Tibial nerve (tissue), 4 donors: ENCODE measurements at regions not wholly inside any gene's neighbourhood (a gene's known extent, or its start where the extent isn't known, plus 50 kb on each side); places are given as distances from the start of the nearest gene placed in this dataset.

ENCODE experiments used
- DNase-seq, 2 donors: peaks; one replicate each; pipeline ENCODE4 v3.0.0-alpha.2; 2019; ENCODE audit warnings: low spot score in 2 of 2
- H3K27ac ChIP-seq, 4 donors: fragments of 200-600 bp; sonication (generic) in 3 of 4; one replicate each; pipeline ENCODE4 v1.5.1; 2017 to 2019; ENCODE audit warnings: mild to moderate bottlenecking in 1 of 4
- H3K27me3 ChIP-seq, 2 donors: fragments of 200-600 bp; sonication (generic) in 1 of 2; one replicate each; pipeline versions ENCODE4 v1.5.1 to v1.6.0; 2017 to 2019
- H3K36me3 ChIP-seq, 3 donors: fragments of 200-600 bp; sonication (generic); one replicate each; pipeline ENCODE4 v1.5.1; 2018 to 2019
- H3K4me1 ChIP-seq, 4 donors: fragments of 200-600 bp; sonication (generic) in 3 of 4; one replicate each; pipeline ENCODE4 v1.5.1; 2017 to 2019
- H3K4me3 ChIP-seq, 4 donors: fragments of 200-600 bp; sonication (generic) in 3 of 4; one replicate each; pipeline ENCODE4 v1.5.1; 2017 to 2019; ENCODE audit warnings: mild to moderate bottlenecking in 1 of 4, moderate library complexity in 1 of 4
- H3K9me3 ChIP-seq, 4 donors: fragments of 200-600 bp; sonication (generic) in 3 of 4; one replicate each; pipeline ENCODE4 v1.5.1; 2017 to 2019
- EP300 ChIP-seq, 2 donors: sonication (generic); formaldehyde crosslinking; IDR thresholded peaks; one replicate each; pipeline ENCODE4 v1.6.1; 2017; ENCODE audit warnings: antibody characterized with exemption in 2 of 2, mild to moderate bottlenecking in 1 of 2
- POLR2A ChIP-seq, 2 donors: fragments of 450-650 bp; IDR thresholded peaks; one replicate each; pipeline ENCODE4 v1.6.1; 2017; ENCODE audit warnings: antibody characterized with exemption in 2 of 2, mild to moderate bottlenecking in 2 of 2, moderate library complexity in 2 of 2
- WGBS, 2 donors: methylation state at CpG; one replicate each; pipeline ENCODE4 v1.1.5; 2018; 5-methylcytosine and 5-hydroxymethylcytosine counted together
- TF ChIP-seq, protein P1 (sequence below), 5 experiments: fragments of 200-600 bp in 3 of 5; fragments of 450-650 bp in 2 of 5; sonication (generic) in 3 of 5; IDR thresholded peaks; one replicate each; pipeline ENCODE4 v1.5.1; 2016 to 2019; ENCODE audit warnings: antibody characterized with exemption in 5 of 5, mild to moderate bottlenecking in 3 of 5, moderate library complexity in 2 of 5

DNA sequence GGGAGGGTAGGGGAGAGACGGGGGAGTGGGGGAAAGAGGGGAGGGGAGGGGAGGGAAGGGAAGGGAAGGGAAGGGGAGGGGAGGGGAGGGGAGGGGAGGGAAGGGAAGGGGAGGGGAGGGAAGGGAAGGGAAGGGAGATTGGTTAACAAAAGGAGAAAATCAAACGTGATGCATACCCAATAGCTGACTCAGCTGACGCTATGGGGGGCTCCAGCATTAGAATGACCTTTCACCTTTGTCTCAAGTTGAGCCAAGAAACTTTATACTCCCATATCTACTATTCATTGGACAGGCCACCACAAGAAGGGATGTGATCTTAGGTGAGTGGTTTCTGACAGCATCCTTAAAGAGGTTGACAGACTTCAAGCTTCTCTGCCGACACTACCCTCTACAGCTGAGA, 432.8 kb upstream of the CDH5 start:
- no peak for TF ChIP-seq EP300 (IDR thresholded peaks at IDR 0.05)
- TF ChIP-seq, protein P1, sequence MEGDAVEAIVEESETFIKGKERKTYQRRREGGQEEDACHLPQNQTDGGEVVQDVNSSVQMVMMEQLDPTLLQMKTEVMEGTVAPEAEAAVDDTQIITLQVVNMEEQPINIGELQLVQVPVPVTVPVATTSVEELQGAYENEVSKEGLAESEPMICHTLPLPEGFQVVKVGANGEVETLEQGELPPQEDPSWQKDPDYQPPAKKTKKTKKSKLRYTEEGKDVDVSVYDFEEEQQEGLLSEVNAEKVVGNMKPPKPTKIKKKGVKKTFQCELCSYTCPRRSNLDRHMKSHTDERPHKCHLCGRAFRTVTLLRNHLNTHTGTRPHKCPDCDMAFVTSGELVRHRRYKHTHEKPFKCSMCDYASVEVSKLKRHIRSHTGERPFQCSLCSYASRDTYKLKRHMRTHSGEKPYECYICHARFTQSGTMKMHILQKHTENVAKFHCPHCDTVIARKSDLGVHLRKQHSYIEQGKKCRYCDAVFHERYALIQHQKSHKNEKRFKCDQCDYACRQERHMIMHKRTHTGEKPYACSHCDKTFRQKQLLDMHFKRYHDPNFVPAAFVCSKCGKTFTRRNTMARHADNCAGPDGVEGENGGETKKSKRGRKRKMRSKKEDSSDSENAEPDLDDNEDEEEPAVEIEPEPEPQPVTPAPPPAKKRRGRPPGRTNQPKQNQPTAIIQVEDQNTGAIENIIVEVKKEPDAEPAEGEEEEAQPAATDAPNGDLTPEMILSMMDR (IDR thresholded peaks at IDR 0.05), result no peak
- TF ChIP-seq POLR2A (IDR thresholded peaks at IDR 0.05), result no peak
- Histone ChIP-seq H3K9me3 (peaks cover 0 to 6% (median 0%) of the 10 kb centered on the region in 4 donors), H3K4me3 (no peak overlapping the region), H3K27ac (no peak overlapping the region), H3K36me3 (no peaks in the 10 kb centered on the region), H3K27me3 (no peaks in the 10 kb centered on the region), H3K4me1 (no peaks in the 10 kb centered on the region)
- 62 to 71% methylated on average over 4 of the region's 4 CpGs for WGBS, 2 donors
- no peak for DNase-seq

DNA sequence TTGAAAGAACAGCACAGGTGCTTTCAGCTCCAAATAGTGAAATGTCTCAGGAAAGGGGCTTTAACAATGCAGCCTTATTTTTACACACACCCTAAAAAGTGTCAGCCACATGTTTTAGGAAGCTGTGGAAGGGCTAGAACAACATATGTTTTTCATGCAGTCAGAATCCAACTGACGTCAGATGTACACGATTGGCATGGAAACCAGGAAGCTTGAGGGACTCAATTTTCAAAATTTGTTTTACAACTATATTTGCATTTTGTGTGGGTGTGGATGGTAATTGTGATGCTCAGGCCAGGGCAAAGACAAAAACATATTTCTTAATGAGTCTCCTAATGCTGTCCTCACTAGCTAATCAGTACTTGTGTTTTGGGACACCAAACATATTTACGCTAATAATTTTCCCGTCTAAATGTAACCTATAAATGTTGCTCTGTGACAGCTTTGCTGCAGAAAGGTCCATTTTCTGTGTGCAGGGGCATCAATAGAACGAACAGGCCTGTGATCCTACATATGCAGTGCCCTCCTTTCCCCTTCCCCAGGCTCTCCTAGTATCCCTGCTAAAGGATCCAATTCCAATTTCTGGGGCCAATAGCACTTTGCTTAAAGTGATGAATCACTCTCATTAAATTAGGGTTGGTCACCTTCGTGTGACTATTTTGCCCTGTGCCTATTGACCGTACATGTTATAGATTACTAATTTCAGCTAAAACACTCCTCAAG, 434.0 kb upstream of the CDH5 start:
- Histone ChIP-seq H3K4me3 (no peak overlapping the region), H3K9me3 (peaks cover 0 to 6% (median 0%) of the 10 kb centered on the region in 4 donors), H3K27ac (no peak overlapping the region), H3K27me3 (no peaks in the 10 kb centered on the region), H3K36me3 (no peaks in the 10 kb centered on the region), H3K4me1 (no peaks in the 10 kb centered on the region)
- WGBS, 2 donors, result 58 to 69% methylated on average over 7 of the region's 7 CpGs
- DNase-seq, result no peak
- TF ChIP-seq POLR2A (IDR thresholded peaks at IDR 0.05), result no peak
- no peak for TF ChIP-seq EP300 (IDR thresholded peaks at IDR 0.05)
- TF ChIP-seq, protein P1 (IDR thresholded peaks at IDR 0.05), result no peak

DNA sequence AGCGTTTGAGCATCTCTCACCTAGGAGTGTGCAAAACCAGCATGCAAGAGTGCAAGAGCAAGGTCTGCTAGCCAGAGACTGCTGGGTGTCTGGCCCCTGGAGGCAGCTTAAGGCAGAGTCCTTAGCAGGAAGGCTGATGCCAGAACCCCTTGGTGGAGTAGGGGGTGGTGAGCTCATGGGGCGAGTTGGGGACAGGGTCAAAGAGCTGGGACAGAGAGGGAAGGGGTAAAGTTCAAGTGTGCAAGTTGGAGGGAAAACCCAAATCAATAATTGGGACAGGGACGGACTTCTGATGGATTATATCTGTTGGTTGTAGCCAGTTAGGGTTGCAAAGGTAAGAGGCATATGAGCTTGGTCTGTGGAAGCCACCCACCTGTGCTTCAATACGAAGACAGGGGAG, 443.6 kb upstream of the CDH5 start:
- Histone ChIP-seq H3K4me3 (no peak overlapping the region), H3K9me3 (no peaks in the 10 kb centered on the region), H3K36me3 (no peaks in the 10 kb centered on the region), H3K4me1 (no peaks in the 10 kb centered on the region), H3K27ac (no peak overlapping the region), H3K27me3 (no peaks in the 10 kb centered on the region)
- WGBS, 2 donors, result 80 to 86% methylated on average over 4 of the region's 4 CpGs
- DNase-seq, result no peak
- TF ChIP-seq EP300 (IDR thresholded peaks at IDR 0.05) (no peak), POLR2A (IDR thresholded peaks at IDR 0.05) (no peak)
- TF ChIP-seq, protein P1 (IDR thresholded peaks at IDR 0.05), result no peak

DNA sequence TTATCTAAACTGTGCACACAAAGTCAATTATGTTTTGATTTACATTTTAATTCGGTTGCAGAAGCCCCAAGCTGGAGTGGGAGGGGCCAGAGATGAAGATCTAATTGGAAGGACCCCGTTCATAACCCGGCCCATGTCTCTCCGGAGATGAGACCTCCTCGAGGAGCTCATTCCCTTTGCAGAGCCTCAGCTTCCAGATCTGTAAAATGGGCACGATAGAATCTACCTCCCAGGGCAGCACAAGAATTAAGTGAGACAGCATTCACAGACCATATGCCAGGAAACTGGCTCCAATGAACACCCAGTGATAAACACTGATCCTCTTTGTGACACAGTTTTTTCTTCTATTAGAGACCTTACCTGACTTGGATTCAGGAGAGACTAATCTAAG, 446.5 kb upstream of the CDH5 start:
- no peak overlapping the region for H3K4me3 ChIP-seq
- no peaks in the 10 kb centered on the region for H3K4me1 ChIP-seq
- no peak for DNase-seq
- no peaks in the 10 kb centered on the region for H3K9me3 ChIP-seq
- TF ChIP-seq, protein P1 (IDR thresholded peaks at IDR 0.05), result no peak
- TF ChIP-seq EP300 (IDR thresholded peaks at IDR 0.05), result no peak
- TF ChIP-seq POLR2A (IDR thresholded peaks at IDR 0.05), result no peak
- no peak overlapping the region for H3K27ac ChIP-seq
- WGBS, 2 donors, result 89 to 92% methylated on average over 6 of the region's 6 CpGs
- H3K36me3 ChIP-seq, result no peaks in the 10 kb centered on the region
- H3K27me3 ChIP-seq, result no peaks in the 10 kb centered on the region

DNA sequence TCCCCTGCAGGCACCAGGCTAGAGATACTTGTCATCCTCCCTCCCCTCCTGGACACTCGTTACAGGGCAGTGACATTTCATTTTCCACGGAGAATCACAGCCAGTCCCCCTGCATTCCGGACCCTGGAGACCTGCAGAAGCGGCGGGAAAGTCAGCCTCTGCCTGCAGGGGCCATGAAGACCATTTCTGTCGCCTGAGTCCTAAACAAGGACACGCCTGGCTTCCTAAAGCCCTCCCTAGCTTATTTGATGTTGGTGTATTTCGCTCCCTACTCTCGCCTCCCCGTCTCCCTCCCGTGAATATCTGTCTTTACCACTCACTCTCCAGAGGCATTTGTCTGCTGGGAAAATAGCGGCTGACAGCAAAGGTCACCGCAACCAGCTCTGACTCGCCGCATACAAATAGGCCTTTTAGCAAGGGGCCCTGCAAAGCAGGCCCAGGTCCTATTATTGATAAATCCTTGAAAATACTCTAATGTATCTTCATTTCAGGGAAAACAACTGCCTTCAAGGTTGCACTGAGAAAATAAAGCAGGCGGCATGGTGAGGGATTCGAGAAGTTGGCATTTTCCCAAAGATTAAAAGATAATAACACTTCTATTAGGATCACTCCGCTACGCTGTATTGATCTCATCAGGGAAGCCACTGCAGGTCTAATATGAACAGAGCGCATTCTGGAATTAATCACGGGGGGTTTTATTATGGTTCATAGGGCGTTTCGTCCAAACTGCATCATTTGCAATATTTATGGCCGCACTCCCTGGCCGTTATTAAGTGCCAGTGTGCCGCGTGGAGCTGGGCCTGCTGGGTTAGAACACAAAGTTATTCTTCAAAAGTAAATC, 447.1 kb upstream of the CDH5 start:
- 73 to 77% methylated on average over 27 of the region's 27 CpGs for WGBS, 2 donors
- Histone ChIP-seq H3K36me3 (no peaks in the 10 kb centered on the region), H3K4me3 (no peak overlapping the region), H3K9me3 (no peaks in the 10 kb centered on the region), H3K27me3 (no peaks in the 10 kb centered on the region), H3K27ac (no peak overlapping the region), H3K4me1 (no peaks in the 10 kb centered on the region)
- DNase-seq, result no peak
- TF ChIP-seq EP300 (IDR thresholded peaks at IDR 0.05) (no peak), POLR2A (IDR thresholded peaks at IDR 0.05) (no peak)
- TF ChIP-seq, protein P1 (IDR thresholded peaks at IDR 0.05), result no peak
